ENCODE measurements at regions not wholly inside any gene's neighbourhood (a gene's known extent, or its start where the extent isn't known, plus 50 kb on each side); places are given as distances from the start of the nearest gene placed in this dataset.
"Not testable (repeated sequence)": the region's sequence is repeated elsewhere in the genome, so short reads cannot be mapped to it uniquely, and the experiment has no call there.

- DNase-seq (ENCODE audit: low read depth), result no peak
Measured at GRCh38 chr1:48082271-48082962, 85.2 kb upstream of the TRABD2B start.

- DNase-seq (ENCODE audit: low read depth), result no peak
Measured at GRCh38 chr1:48080331-48081255, 83.4 kb upstream of the TRABD2B start.

- DNase-seq (ENCODE audit: low read depth), result no peak
Measured at GRCh38 chr1:48079096-48079495, 81.9 kb upstream of the TRABD2B start.

GRCh38 chr1:48077795-48078222 is 80.6 kb upstream of the TRABD2B start:
- no peak for DNase-seq (ENCODE audit: low read depth)

GRCh38 chr1:48076017-48076416 is 78.8 kb upstream of the TRABD2B start:
- DNase-seq (ENCODE audit: low read depth), result no peak

- no peak for DNase-seq (ENCODE audit: low read depth)
Measured at GRCh38 chr1:48073798-48074530, 76.8 kb upstream of the TRABD2B start.

- no peak for DNase-seq (ENCODE audit: low read depth)
Measured at GRCh38 chr1:48071513-48071912, 74.3 kb upstream of the TRABD2B start.

- DNase-seq (ENCODE audit: low read depth), result no peak
Measured at GRCh38 chr1:48070396-48070750, 73.2 kb upstream of the TRABD2B start.

- no peak for DNase-seq (ENCODE audit: low read depth)
Measured at GRCh38 chr1:48069662-48070395, 72.6 kb upstream of the TRABD2B start.

- DNase-seq (ENCODE audit: low read depth), result no peak
Measured at GRCh38 chr1:48068206-48068605, 71.0 kb upstream of the TRABD2B start.

GRCh38 chr1:48066936-48067335 is 69.8 kb upstream of the TRABD2B start:
- no peak for DNase-seq (ENCODE audit: low read depth)

- DNase-seq (ENCODE audit: low read depth), result not testable (repeated sequence)
Measured at GRCh38 chr1:48064693-48065092, 67.5 kb upstream of the TRABD2B start.

GRCh38 chr1:48062353-48062752 is 65.2 kb upstream of the TRABD2B start:
- DNase-seq (ENCODE audit: low read depth), result no peak

GRCh38 chr1:48061162-48062136 is 64.3 kb upstream of the TRABD2B start:
- DNase-seq (ENCODE audit: low read depth), result no peak

GRCh38 chr1:48059289-48059688 is 62.1 kb upstream of the TRABD2B start:
- DNase-seq (ENCODE audit: low read depth), result no peak

GRCh38 chr1:48058135-48059025 is 61.2 kb upstream of the TRABD2B start:
- no peak for DNase-seq (ENCODE audit: low read depth)

- no peak for DNase-seq (ENCODE audit: low read depth)
Measured at GRCh38 chr1:48057249-48057648, 60.1 kb upstream of the TRABD2B start.

- DNase-seq (ENCODE audit: low read depth), result no peak
Measured at GRCh38 chr1:48055876-48056764, 58.9 kb upstream of the TRABD2B start.

- no peak for DNase-seq (ENCODE audit: low read depth)
Measured at GRCh38 chr1:48054232-48054631, 57.0 kb upstream of the TRABD2B start.

All from stimulated activated CD8-positive, alpha-beta memory T cell treated with anti-CD3 and anti-CD28 coated beads, Interleukin-4, amount 100 ng/mL, for 24 hours (primary cell).